ENCODE measurements at regions not wholly inside any gene's neighbourhood (a gene's known extent, or its start where the extent isn't known, plus 50 kb on each side); places are given as distances from the start of the nearest gene placed in this dataset.

GRCh38 chr10:125567529-125567928 lies 115.4 kb downstream of the TEX36 start:
- H3K4me2 ChIP-seq (ENCODE audit: control insufficient read depth, extremely low read depth, insufficient read depth, low read depth, low read length): no peak overlapping the region

GRCh38 chr10:125565046-125565445 lies 117.9 kb downstream of the TEX36 start:
- dilution Hi-C loops (cut with MboI; ENCODE audit: extremely low pct_ligation_motif_present, low sequenced_read_pairs): no loop called here
- no peak for FAIRE-seq
- peaks cover 24% of the 10 kb centered on the region for H3K27me3 ChIP-seq (ENCODE audit: control insufficient read depth, extremely low read depth, insufficient read depth, low read length)

More at GRCh38 chr10:125567529-125567928, 115.4 kb downstream of the TEX36 start:
- Histone ChIP-seq H3K9ac (ENCODE audit: control insufficient read depth, extremely low read depth, insufficient read depth, low read length) (no peak overlapping the region), H3K27ac (ENCODE audit: control insufficient read depth, insufficient read depth, low read length) (no peak overlapping the region), H3K79me2 (ENCODE audit: control insufficient read depth, insufficient read depth, low read length) (no peaks in the 10 kb centered on the region), H3K4me1 (ENCODE audit: control insufficient read depth, extremely low read depth, insufficient read depth, low read length) (no peaks in the 10 kb centered on the region), H2AFZ (ENCODE audit: control insufficient read depth, low read length) (no peak overlapping the region), H3K9me3 (ENCODE audit: control insufficient read depth, low read depth, low read length) (no peaks in the 10 kb centered on the region), H3K4me3 (ENCODE audit: control insufficient read depth in 2 of 3, extremely low read depth in 1 of 3, insufficient read depth in 2 of 3, low read depth in 1 of 3, low read length in 3 of 3) (no peak overlapping the region), H3K27me3 (ENCODE audit: control insufficient read depth, extremely low read depth, insufficient read depth, low read length) (peaks cover 24% of the 10 kb centered on the region), H3K9me1 (ENCODE audit: control insufficient read depth, extremely low read depth, insufficient read depth, low read length) (no peaks in the 10 kb centered on the region), H4K20me1 (ENCODE audit: control insufficient read depth, extremely low read depth, insufficient read depth, low read length) (no peaks in the 10 kb centered on the region), H3K36me3 (ENCODE audit: control insufficient read depth in 2 of 2, extremely low read depth in 1 of 2, insufficient read depth in 2 of 2, low read length in 2 of 2) (no peaks in the 10 kb centered on the region)
- dilution Hi-C loops (cut with MboI; ENCODE audit: extremely low pct_ligation_motif_present, low sequenced_read_pairs): no loop called here
- FAIRE-seq: no peak
- TF ChIP-seq, protein P1, sequence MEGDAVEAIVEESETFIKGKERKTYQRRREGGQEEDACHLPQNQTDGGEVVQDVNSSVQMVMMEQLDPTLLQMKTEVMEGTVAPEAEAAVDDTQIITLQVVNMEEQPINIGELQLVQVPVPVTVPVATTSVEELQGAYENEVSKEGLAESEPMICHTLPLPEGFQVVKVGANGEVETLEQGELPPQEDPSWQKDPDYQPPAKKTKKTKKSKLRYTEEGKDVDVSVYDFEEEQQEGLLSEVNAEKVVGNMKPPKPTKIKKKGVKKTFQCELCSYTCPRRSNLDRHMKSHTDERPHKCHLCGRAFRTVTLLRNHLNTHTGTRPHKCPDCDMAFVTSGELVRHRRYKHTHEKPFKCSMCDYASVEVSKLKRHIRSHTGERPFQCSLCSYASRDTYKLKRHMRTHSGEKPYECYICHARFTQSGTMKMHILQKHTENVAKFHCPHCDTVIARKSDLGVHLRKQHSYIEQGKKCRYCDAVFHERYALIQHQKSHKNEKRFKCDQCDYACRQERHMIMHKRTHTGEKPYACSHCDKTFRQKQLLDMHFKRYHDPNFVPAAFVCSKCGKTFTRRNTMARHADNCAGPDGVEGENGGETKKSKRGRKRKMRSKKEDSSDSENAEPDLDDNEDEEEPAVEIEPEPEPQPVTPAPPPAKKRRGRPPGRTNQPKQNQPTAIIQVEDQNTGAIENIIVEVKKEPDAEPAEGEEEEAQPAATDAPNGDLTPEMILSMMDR (optimal IDR thresholded peaks at IDR 0.05 in 1 of 3, IDR thresholded peaks at IDR 0.05 in 1 of 3, conservative IDR thresholded peaks at IDR 0.05 in 1 of 3; ENCODE audit: extremely low read depth in 1 of 3, insufficient read depth in 2 of 3, low read length in 3 of 3): no peak
- TF ChIP-seq EZH2 (IDR thresholded peaks at IDR 0.05; ENCODE audit: low read length): no peak
- no peak for DNase-seq (ENCODE audit: low read depth, low spot score)

More at GRCh38 chr10:125565046-125565445, 117.9 kb downstream of the TEX36 start:
- no peaks in the 10 kb centered on the region for H4K20me1 ChIP-seq (ENCODE audit: control insufficient read depth, extremely low read depth, insufficient read depth, low read length)
- no peak overlapping the region for H3K4me2 ChIP-seq (ENCODE audit: control insufficient read depth, extremely low read depth, insufficient read depth, low read depth, low read length)
- H3K36me3 ChIP-seq (ENCODE audit: control insufficient read depth in 2 of 2, extremely low read depth in 1 of 2, insufficient read depth in 2 of 2, low read length in 2 of 2): no peaks in the 10 kb centered on the region
- H3K4me3 ChIP-seq (ENCODE audit: control insufficient read depth in 2 of 3, extremely low read depth in 1 of 3, insufficient read depth in 2 of 3, low read depth in 1 of 3, low read length in 3 of 3): no peak overlapping the region
- H3K9me3 ChIP-seq (ENCODE audit: control insufficient read depth, low read depth, low read length): no peaks in the 10 kb centered on the region
- H3K9ac ChIP-seq (ENCODE audit: control insufficient read depth, extremely low read depth, insufficient read depth, low read length): no peak overlapping the region
- no peak for TF ChIP-seq EZH2 (IDR thresholded peaks at IDR 0.05; ENCODE audit: low read length)
- TF ChIP-seq, protein P1 (optimal IDR thresholded peaks at IDR 0.05 in 1 of 3, IDR thresholded peaks at IDR 0.05 in 1 of 3, conservative IDR thresholded peaks at IDR 0.05 in 1 of 3; ENCODE audit: extremely low read depth in 1 of 3, insufficient read depth in 2 of 3, low read length in 3 of 3): no peak
- H2AFZ ChIP-seq (ENCODE audit: control insufficient read depth, low read length): no peak overlapping the region
- no peaks in the 10 kb centered on the region for H3K9me1 ChIP-seq (ENCODE audit: control insufficient read depth, extremely low read depth, insufficient read depth, low read length)
- no peak for DNase-seq (ENCODE audit: low read depth, low spot score)
- no peak overlapping the region for H3K27ac ChIP-seq (ENCODE audit: control insufficient read depth, insufficient read depth, low read length)
- no peaks in the 10 kb centered on the region for H3K4me1 ChIP-seq (ENCODE audit: control insufficient read depth, extremely low read depth, insufficient read depth, low read length)
- H3K79me2 ChIP-seq (ENCODE audit: control insufficient read depth, insufficient read depth, low read length): no peaks in the 10 kb centered on the region

Measured in keratinocyte (primary cell).